H1 (cell line): ENCODE measurements at regions not wholly inside any gene's neighbourhood (a gene's known extent, or its start where the extent isn't known, plus 50 kb on each side); places are given as distances from the start of the nearest gene placed in this dataset.

Experiments used
- BCL11A ChIP-seq, 2 experiments: IDR thresholded peaks; one replicate each; pipeline ENCODE4 v1.6.1; 2011; ENCODE audit warnings: low read depth in 2 of 2, low read length in 2 of 2, mild to moderate bottlenecking in 2 of 2
- EP300 ChIP-seq, 2 experiments: IDR thresholded peaks; 1 replicate in 1 of 2; 2 replicates in 1 of 2; pipeline ENCODE4 v1.6.1; 2011 to 2012; ENCODE audit warnings: low read depth in 2 of 2, low read length in 2 of 2, mild to moderate bottlenecking in 2 of 2, borderline replicate concordance in 1 of 2, inconsistent platforms in 1 of 2, moderate library complexity in 1 of 2
- FOSL1 ChIP-seq: IDR thresholded peaks from 2 replicates; pipeline ENCODE4 v1.6.1; 2011; ENCODE audit warnings: mild to moderate bottlenecking, low read depth, low read length, moderate library complexity; ENCODE audit not compliant: insufficient read depth
- PHF8 ChIP-seq: fragments of 200-600 bp; sonication (generic); conservative IDR thresholded peaks from 2 replicates; pipeline ENCODE4 v1.7.1; 2012; ENCODE audit warnings: low read depth, mild to moderate bottlenecking, inconsistent platforms, low read length, moderate library complexity
- POLR2A ChIP-seq, 2 experiments: IDR thresholded peaks; 1 replicate in 1 of 2; 2 replicates in 1 of 2; pipeline ENCODE4 v1.6.1; 2011; ENCODE audit warnings: low read depth in 2 of 2, low read length in 2 of 2, mild to moderate bottlenecking in 2 of 2; ENCODE audit errors: control extremely low read depth in 1 of 2
- POLR2AphosphoS5 ChIP-seq: IDR thresholded peaks from 2 replicates; pipeline ENCODE4 v1.6.1; 2011; ENCODE audit warnings: low read depth, low read length
- RFX5 ChIP-seq: IDR thresholded peaks from 2 replicates; pipeline ENCODE4 v1.6.1; 2011; ENCODE audit warnings: low read depth, low read length, improper control_type of control experiment, borderline replicate concordance
- SIN3A ChIP-seq, 2 experiments: IDR thresholded peaks in 1 of 2; conservative IDR thresholded peaks in 1 of 2; 2 replicates each; pipeline ENCODE4 v1.6.1; 2011 to 2012; ENCODE audit warnings: low read length in 2 of 2, improper control_type of control experiment in 1 of 2, low read depth in 1 of 2, mild to moderate bottlenecking in 1 of 2
- SIX5 ChIP-seq: IDR thresholded peaks from 2 replicates; pipeline ENCODE4 v1.6.1; 2011; ENCODE audit warnings: mild to moderate bottlenecking, low read depth, low read length
- SP2 ChIP-seq: IDR thresholded peaks from 2 replicates; pipeline ENCODE4 v1.6.1; 2012; ENCODE audit warnings: mild to moderate bottlenecking, low read length, inconsistent platforms
- TF ChIP-seq, protein P1 (sequence below), 3 experiments: IDR thresholded peaks; 1 replicate in 2 of 3; 2 replicates in 1 of 3; pipeline versions ENCODE4 v1.5.1 to v1.6.1; 2011; ENCODE audit warnings: low read length in 3 of 3, mild to moderate bottlenecking in 3 of 3, inconsistent platforms in 2 of 3, low read depth in 1 of 3, moderate library complexity in 1 of 3; ENCODE audit not compliant: insufficient read depth in 1 of 3; ENCODE audit errors: control extremely low read depth in 1 of 3
- TF ChIP-seq, protein P2 (sequence below): IDR thresholded peaks from 2 replicates; pipeline ENCODE4 v1.6.1; 2012; ENCODE audit warnings: inconsistent platforms
- TF ChIP-seq, protein P3 (sequence below): IDR thresholded peaks from 2 replicates; pipeline ENCODE4 v1.6.1; 2012; ENCODE audit warnings: low read length, inconsistent platforms

DNA sequence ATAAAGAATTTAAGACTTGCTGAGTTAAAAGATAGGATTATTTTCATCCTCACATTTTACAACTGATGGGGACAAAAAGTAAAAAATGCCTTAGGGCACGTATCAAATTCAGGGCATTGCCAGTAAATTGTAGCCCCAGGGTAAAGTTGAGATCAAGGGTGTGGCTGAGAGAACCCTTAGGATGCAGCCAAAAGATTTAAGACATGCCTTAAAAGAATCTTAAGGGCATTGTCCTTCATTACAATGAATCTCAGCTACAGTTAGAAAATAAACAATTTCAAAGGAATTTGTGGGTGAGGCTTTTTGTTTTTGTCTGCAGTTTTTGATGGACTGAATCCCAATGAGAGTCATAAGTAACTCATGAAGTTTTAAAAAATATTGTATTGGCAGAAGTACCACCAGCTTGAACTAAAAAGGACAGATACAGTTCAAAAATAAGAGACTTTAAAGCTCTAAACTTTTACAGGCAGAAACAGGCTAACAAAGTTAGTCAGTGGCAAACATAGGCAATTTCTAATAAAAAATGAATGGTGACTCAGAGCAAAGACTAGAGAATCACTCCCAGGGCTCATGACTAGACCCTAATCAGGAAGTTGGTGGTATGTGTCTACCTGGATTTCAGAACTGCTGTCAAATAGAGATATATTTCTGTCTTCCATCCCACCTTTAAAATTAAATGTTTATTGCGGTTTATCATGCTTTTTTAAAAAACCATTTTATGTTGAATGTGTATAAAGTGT is 165.1 kb upstream of the SNX7 start:
- TF ChIP-seq POLR2A (IDR thresholded peaks at IDR 0.05; ENCODE audit: control extremely low read depth in 1 of 2, low read depth in 2 of 2, low read length in 2 of 2) (no peak), SP2 (no peak), SIN3A (conservative IDR thresholded peaks at IDR 0.05 in 1 of 2, IDR thresholded peaks at IDR 0.05 in 1 of 2; ENCODE audit: low read depth in 1 of 2, low read length in 2 of 2) (no peak), PHF8 (no peak), EP300 (IDR thresholded peaks at IDR 0.05; ENCODE audit: borderline replicate concordance in 1 of 2, low read depth in 2 of 2, low read length in 2 of 2) (no peak), BCL11A (IDR thresholded peaks at IDR 0.05; ENCODE audit: low read depth in 2 of 2, low read length in 2 of 2) (no peak), SIX5 (no peak), FOSL1 (no peak), RFX5 (no peak), POLR2AphosphoS5 (no peak)
- TF ChIP-seq, protein P1, sequence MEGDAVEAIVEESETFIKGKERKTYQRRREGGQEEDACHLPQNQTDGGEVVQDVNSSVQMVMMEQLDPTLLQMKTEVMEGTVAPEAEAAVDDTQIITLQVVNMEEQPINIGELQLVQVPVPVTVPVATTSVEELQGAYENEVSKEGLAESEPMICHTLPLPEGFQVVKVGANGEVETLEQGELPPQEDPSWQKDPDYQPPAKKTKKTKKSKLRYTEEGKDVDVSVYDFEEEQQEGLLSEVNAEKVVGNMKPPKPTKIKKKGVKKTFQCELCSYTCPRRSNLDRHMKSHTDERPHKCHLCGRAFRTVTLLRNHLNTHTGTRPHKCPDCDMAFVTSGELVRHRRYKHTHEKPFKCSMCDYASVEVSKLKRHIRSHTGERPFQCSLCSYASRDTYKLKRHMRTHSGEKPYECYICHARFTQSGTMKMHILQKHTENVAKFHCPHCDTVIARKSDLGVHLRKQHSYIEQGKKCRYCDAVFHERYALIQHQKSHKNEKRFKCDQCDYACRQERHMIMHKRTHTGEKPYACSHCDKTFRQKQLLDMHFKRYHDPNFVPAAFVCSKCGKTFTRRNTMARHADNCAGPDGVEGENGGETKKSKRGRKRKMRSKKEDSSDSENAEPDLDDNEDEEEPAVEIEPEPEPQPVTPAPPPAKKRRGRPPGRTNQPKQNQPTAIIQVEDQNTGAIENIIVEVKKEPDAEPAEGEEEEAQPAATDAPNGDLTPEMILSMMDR (IDR thresholded peaks at IDR 0.05; ENCODE audit: control extremely low read depth in 1 of 3, insufficient read depth in 1 of 3, low read depth in 1 of 3, low read length in 3 of 3) = no peak
- TF ChIP-seq, protein P2, sequence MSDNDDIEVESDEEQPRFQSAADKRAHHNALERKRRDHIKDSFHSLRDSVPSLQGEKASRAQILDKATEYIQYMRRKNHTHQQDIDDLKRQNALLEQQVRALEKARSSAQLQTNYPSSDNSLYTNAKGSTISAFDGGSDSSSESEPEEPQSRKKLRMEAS = no peak
- TF ChIP-seq, protein P3, sequence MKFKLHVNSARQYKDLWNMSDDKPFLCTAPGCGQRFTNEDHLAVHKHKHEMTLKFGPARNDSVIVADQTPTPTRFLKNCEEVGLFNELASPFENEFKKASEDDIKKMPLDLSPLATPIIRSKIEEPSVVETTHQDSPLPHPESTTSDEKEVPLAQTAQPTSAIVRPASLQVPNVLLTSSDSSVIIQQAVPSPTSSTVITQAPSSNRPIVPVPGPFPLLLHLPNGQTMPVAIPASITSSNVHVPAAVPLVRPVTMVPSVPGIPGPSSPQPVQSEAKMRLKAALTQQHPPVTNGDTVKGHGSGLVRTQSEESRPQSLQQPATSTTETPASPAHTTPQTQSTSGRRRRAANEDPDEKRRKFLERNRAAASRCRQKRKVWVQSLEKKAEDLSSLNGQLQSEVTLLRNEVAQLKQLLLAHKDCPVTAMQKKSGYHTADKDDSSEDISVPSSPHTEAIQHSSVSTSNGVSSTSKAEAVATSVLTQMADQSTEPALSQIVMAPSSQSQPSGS = no peak
